ENCODE measurements at regions not wholly inside any gene's neighbourhood (a gene's known extent, or its start where the extent isn't known, plus 50 kb on each side); places are given as distances from the start of the nearest gene placed in this dataset.

- intact Hi-C loops (cut with DNase I, micrococcal nuclease) = no loop called here
- ATAC-seq = no peak
These were observed 313.7 kb downstream of the SATB2 start for GRCh38 chr2:199144036-199144435.

GRCh38 chr2:199136681-199137080, 321.1 kb downstream of the SATB2 start:
- ATAC-seq (no peak), DNase-seq (peak in 1 of 2 donors; percentile 11)
- intact Hi-C loops (cut with DNase I, micrococcal nuclease) = no loop called here

More at GRCh38 chr2:199144036-199144435, 313.7 kb downstream of the SATB2 start:
- DNase-seq = no peak

- intact Hi-C loops (cut with DNase I, micrococcal nuclease) = no loop called here
- ATAC-seq = no peak
- no peak for DNase-seq
These were observed 321.5 kb downstream of the SATB2 start for GRCh38 chr2:199136242-199136641.

GRCh38 chr2:199131876-199132275, 325.9 kb downstream of the SATB2 start:
- intact Hi-C loops (cut with DNase I, micrococcal nuclease) = no loop called here
- no peak for ATAC-seq
- no peak for DNase-seq

- intact Hi-C loops (cut with DNase I, micrococcal nuclease) = no loop called here
- DNase-seq = no peak
- ATAC-seq = no peak
These were observed 326.5 kb downstream of the SATB2 start for GRCh38 chr2:199131136-199131655.

- DNase-seq = no peak
- intact Hi-C loops (cut with DNase I, micrococcal nuclease) = no loop called here
- no peak for ATAC-seq
These were observed 327.2 kb downstream of the SATB2 start for GRCh38 chr2:199130501-199130900.

- ATAC-seq = no peak
- intact Hi-C loops (cut with DNase I, micrococcal nuclease) = no loop called here
- DNase-seq = no peak
These were observed 329.1 kb downstream of the SATB2 start for GRCh38 chr2:199128476-199129229.

- intact Hi-C loops (cut with DNase I, micrococcal nuclease) = no loop called here
- DNase-seq = no peak
- ATAC-seq = no peak
These were observed 337.9 kb downstream of the SATB2 start for GRCh38 chr2:199119796-199120195.

GRCh38 chr2:199118673-199119112, 339.0 kb downstream of the SATB2 start:
- no peak for DNase-seq
- intact Hi-C loops (cut with DNase I, micrococcal nuclease) = no loop called here
- ATAC-seq = no peak

GRCh38 chr2:199115169-199115568, 342.6 kb downstream of the SATB2 start:
- intact Hi-C loops (cut with DNase I, micrococcal nuclease) = no loop called here
- ATAC-seq (no peak), DNase-seq (no peak)

GRCh38 chr2:199113111-199113510, 344.6 kb downstream of the SATB2 start:
- intact Hi-C loops (cut with DNase I, micrococcal nuclease) = no loop called here
- DNase-seq = no peak
- no peak for ATAC-seq

GRCh38 chr2:199111458-199111857, 346.3 kb downstream of the SATB2 start:
- DNase-seq (no peak), ATAC-seq (no peak)
- intact Hi-C loops (cut with DNase I, micrococcal nuclease) = no loop called here

GRCh38 chr2:199108056-199108455, 349.7 kb downstream of the SATB2 start:
- ATAC-seq (no peak), DNase-seq (no peak)
- intact Hi-C loops (cut with DNase I, micrococcal nuclease) = no loop called here

- intact Hi-C loops (cut with DNase I, micrococcal nuclease) = no loop called here
- DNase-seq (no peak), ATAC-seq (no peak)
These were observed 351.9 kb downstream of the SATB2 start for GRCh38 chr2:199105826-199106225.

GRCh38 chr2:199101487-199101886, 356.3 kb downstream of the SATB2 start:
- no peak for ATAC-seq
- intact Hi-C loops (cut with DNase I, micrococcal nuclease) = no loop called here
- no peak for DNase-seq

- intact Hi-C loops (cut with DNase I, micrococcal nuclease) = no loop called here
- peak; percentile 25 for ATAC-seq
These were observed 357.2 kb downstream of the SATB2 start for GRCh38 chr2:199100326-199101110.

GRCh38 chr2:199092419-199092818, 365.3 kb downstream of the SATB2 start:
- DNase-seq (peak; percentile 23 to 35), ATAC-seq (peak; percentile 88)
- intact Hi-C loops (cut with DNase I, micrococcal nuclease) = no loop called here

More at GRCh38 chr2:199100326-199101110, 357.2 kb downstream of the SATB2 start:
- DNase-seq = no peak

GRCh38 chr2:199085261-199085660, 372.5 kb downstream of the SATB2 start:
- DNase-seq (no peak), ATAC-seq (no peak)
- intact Hi-C loops (cut with DNase I, micrococcal nuclease) = no loop called here

GRCh38 chr2:199070322-199070949, 387.3 kb downstream of the SATB2 start:
- ATAC-seq = no peak
- intact Hi-C loops (cut with DNase I, micrococcal nuclease) = no loop called here
- DNase-seq = no peak

GRCh38 chr2:199064201-199064600, 393.5 kb downstream of the SATB2 start:
- intact Hi-C loops (cut with DNase I, micrococcal nuclease) = no loop called here
- DNase-seq (no peak), ATAC-seq (no peak)
